BLaER1 (cell line): ENCODE measurements at regions not wholly inside any gene's neighbourhood (a gene's known extent, or its start where the extent isn't known, plus 50 kb on each side); places are given as distances from the start of the nearest gene placed in this dataset.

Source experiments
- H3K27ac ChIP-seq: shearing (Covaris generic); formaldehyde crosslinking; 2 replicates; pipeline ENCODE4 v1.8.1; 2022
- H3K27me3 ChIP-seq: shearing (Covaris generic); formaldehyde crosslinking; 2 replicates; pipeline ENCODE4 v1.8.1; 2022
- H3K36me3 ChIP-seq: shearing (Covaris generic); formaldehyde crosslinking; 2 replicates; pipeline ENCODE4 v1.8.1; 2022
- H3K4me1 ChIP-seq: shearing (Covaris generic); formaldehyde crosslinking; 2 replicates; pipeline ENCODE4 v1.8.1; 2022
- H3K4me2 ChIP-seq: shearing (Covaris generic); formaldehyde crosslinking; 2 replicates; pipeline ENCODE4 v1.8.1; 2022
- H3K4me3 ChIP-seq: shearing (Covaris generic); formaldehyde crosslinking; 2 replicates; pipeline ENCODE4 v1.8.1; 2022
- H3K9ac ChIP-seq: shearing (Covaris generic); formaldehyde crosslinking; 2 replicates; pipeline ENCODE4 v1.8.1; 2022
- H3K9me3 ChIP-seq: shearing (Covaris generic); formaldehyde crosslinking; 2 replicates; pipeline ENCODE4 v1.8.1; 2022
- H4K20me1 ChIP-seq: shearing (Covaris generic); formaldehyde crosslinking; 2 replicates; pipeline ENCODE4 v1.8.1; 2022
- Cebpa-rat ChIP-seq: shearing (Covaris generic); IDR thresholded peaks from 2 replicates; pipeline ENCODE4 v1.8.1; 2022

GRCh38 chr4:71659979-71660378, 123.9 kb downstream of the GC start:
- Histone ChIP-seq H3K4me3 (no peak overlapping the region), H4K20me1 (no peaks in the 10 kb centered on the region), H3K36me3 (no peaks in the 10 kb centered on the region), H3K4me2 (no peak overlapping the region), H3K4me1 (peaks cover 5% of the 10 kb centered on the region; the same call in 1 of the 2 replicates), H3K9me3 (no peaks in the 10 kb centered on the region), H3K9ac (no peak overlapping the region), H3K27me3 (no peaks in the 10 kb centered on the region), H3K27ac (no peak overlapping the region)
- TF ChIP-seq Cebpa-rat, result no peak

- no peaks in the 10 kb centered on the region for H3K4me1 ChIP-seq
- no peak overlapping the region for H3K4me2 ChIP-seq
- no peaks in the 10 kb centered on the region for H3K27me3 ChIP-seq
- no peak overlapping the region for H3K9ac ChIP-seq
- H3K4me3 ChIP-seq, result no peak overlapping the region
- no peaks in the 10 kb centered on the region for H4K20me1 ChIP-seq
- H3K36me3 ChIP-seq, result no peaks in the 10 kb centered on the region
- no peak for TF ChIP-seq Cebpa-rat
- peaks cover 7% of the 10 kb centered on the region; the same call in 1 of the 2 replicates for H3K9me3 ChIP-seq
- no peak overlapping the region for H3K27ac ChIP-seq
Observed at GRCh38 chr4:71648923-71649322, 135.0 kb downstream of the GC start.

GRCh38 chr4:71648448-71648847, 135.4 kb downstream of the GC start:
- H3K36me3 ChIP-seq, result no peaks in the 10 kb centered on the region
- no peak overlapping the region for H3K4me3 ChIP-seq
- H3K27me3 ChIP-seq, result no peaks in the 10 kb centered on the region
- no peak overlapping the region for H3K9ac ChIP-seq
- no peaks in the 10 kb centered on the region for H4K20me1 ChIP-seq
- H3K4me2 ChIP-seq, result no peak overlapping the region
- H3K27ac ChIP-seq, result no peak overlapping the region
- TF ChIP-seq Cebpa-rat, result no peak
- no peaks in the 10 kb centered on the region for H3K4me1 ChIP-seq
- H3K9me3 ChIP-seq, result peaks cover 7% of the 10 kb centered on the region; the same call in 1 of the 2 replicates

GRCh38 chr4:71639380-71639779, 144.5 kb downstream of the GC start:
- Histone ChIP-seq H3K27ac (no peak overlapping the region), H3K4me2 (no peak overlapping the region), H3K36me3 (no peaks in the 10 kb centered on the region), H3K9ac (no peak overlapping the region), H3K4me3 (no peak overlapping the region), H3K4me1 (no peaks in the 10 kb centered on the region), H3K27me3 (no peaks in the 10 kb centered on the region), H4K20me1 (no peaks in the 10 kb centered on the region), H3K9me3 (peaks cover 14% of the 10 kb centered on the region; the same call in 1 of the 2 replicates)
- TF ChIP-seq Cebpa-rat, result no peak

GRCh38 chr4:71635139-71635748, 148.6 kb downstream of the GC start:
- H3K4me3 ChIP-seq, result no peak overlapping the region
- H3K36me3 ChIP-seq, result no peaks in the 10 kb centered on the region
- H3K9ac ChIP-seq, result no peak overlapping the region
- H3K4me2 ChIP-seq, result no peak overlapping the region
- H3K27me3 ChIP-seq, result no peaks in the 10 kb centered on the region
- H4K20me1 ChIP-seq, result no peaks in the 10 kb centered on the region
- no peak overlapping the region for H3K27ac ChIP-seq
- TF ChIP-seq Cebpa-rat, result no peak
- no peaks in the 10 kb centered on the region for H3K4me1 ChIP-seq
- H3K9me3 ChIP-seq, result peaks cover 14% of the 10 kb centered on the region; the same call in 1 of the 2 replicates

- Histone ChIP-seq H3K9ac (no peak overlapping the region), H3K27me3 (no peaks in the 10 kb centered on the region), H3K4me3 (no peak overlapping the region), H3K27ac (no peak overlapping the region), H4K20me1 (no peaks in the 10 kb centered on the region), H3K9me3 (peaks cover 11% of the 10 kb centered on the region; the same call in 1 of the 2 replicates), H3K4me2 (no peak overlapping the region), H3K36me3 (no peaks in the 10 kb centered on the region), H3K4me1 (no peaks in the 10 kb centered on the region)
- TF ChIP-seq Cebpa-rat, result no peak
Observed at GRCh38 chr4:71634364-71634763, 149.5 kb downstream of the GC start.

- no peak for TF ChIP-seq Cebpa-rat
- no peaks in the 10 kb centered on the region for H3K4me1 ChIP-seq
- H3K4me3 ChIP-seq, result no peak overlapping the region
- H3K4me2 ChIP-seq, result no peak overlapping the region
- no peak overlapping the region for H3K27ac ChIP-seq
- no peaks in the 10 kb centered on the region for H4K20me1 ChIP-seq
- no peaks in the 10 kb centered on the region for H3K36me3 ChIP-seq
- peaks cover 17% of the 10 kb centered on the region for H3K9me3 ChIP-seq
- H3K27me3 ChIP-seq, result no peaks in the 10 kb centered on the region
- no peak overlapping the region for H3K9ac ChIP-seq
Observed at GRCh38 chr4:71630803-71631202, 153.1 kb downstream of the GC start.

GRCh38 chr4:71625005-71625404, 158.9 kb downstream of the GC start:
- H3K36me3 ChIP-seq, result no peaks in the 10 kb centered on the region
- H3K4me2 ChIP-seq, result no peak overlapping the region
- no peak overlapping the region for H3K4me3 ChIP-seq
- TF ChIP-seq Cebpa-rat, result no peak
- peaks cover 22% of the 10 kb centered on the region for H3K9me3 ChIP-seq
- H3K27me3 ChIP-seq, result no peaks in the 10 kb centered on the region
- no peaks in the 10 kb centered on the region for H4K20me1 ChIP-seq
- H3K27ac ChIP-seq, result no peak overlapping the region
- peaks cover 6% of the 10 kb centered on the region; the same call in 1 of the 2 replicates for H3K4me1 ChIP-seq
- no peak overlapping the region for H3K9ac ChIP-seq
